Panc1 (cell line): ENCODE measurements at regions not wholly inside any gene's neighbourhood (a gene's known extent, or its start where the extent isn't known, plus 50 kb on each side); places are given as distances from the start of the nearest gene placed in this dataset.

Source experiments
- POLR2AphosphoS5 ChIP-seq: IDR thresholded peaks from 2 replicates; pipeline ENCODE4 v1.6.1; 2012; ENCODE audit warnings: mild to moderate bottlenecking, low read depth, low read length, moderate library complexity
- SIN3A ChIP-seq: IDR thresholded peaks from 2 replicates; pipeline ENCODE4 v1.6.1; 2012; ENCODE audit warnings: low read depth, mild to moderate bottlenecking, low read length, moderate library complexity, borderline replicate concordance; ENCODE audit not compliant: insufficient read depth
- TCF7L2 ChIP-seq: IDR thresholded peaks from 2 replicates; pipeline ENCODE4 v1.6.1; 2011; ENCODE audit warnings: mild to moderate bottlenecking, low read depth, low read length, inconsistent platforms
- TF ChIP-seq, protein P1 (sequence below): fragments of 450-650 bp; IDR thresholded peaks from 2 replicates; pipeline ENCODE4 v1.5.1; 2017; ENCODE audit warnings: mild to moderate bottlenecking
- TF ChIP-seq, protein P2 (sequence below), 2 experiments: IDR thresholded peaks; 2 replicates each; pipeline ENCODE4 v1.6.1; 2011 to 2012; ENCODE audit warnings: low read depth in 2 of 2, control low read depth in 1 of 2, low read length in 1 of 2, mild to moderate bottlenecking in 1 of 2, moderate library complexity in 1 of 2; ENCODE audit not compliant: insufficient read depth in 1 of 2

DNA sequence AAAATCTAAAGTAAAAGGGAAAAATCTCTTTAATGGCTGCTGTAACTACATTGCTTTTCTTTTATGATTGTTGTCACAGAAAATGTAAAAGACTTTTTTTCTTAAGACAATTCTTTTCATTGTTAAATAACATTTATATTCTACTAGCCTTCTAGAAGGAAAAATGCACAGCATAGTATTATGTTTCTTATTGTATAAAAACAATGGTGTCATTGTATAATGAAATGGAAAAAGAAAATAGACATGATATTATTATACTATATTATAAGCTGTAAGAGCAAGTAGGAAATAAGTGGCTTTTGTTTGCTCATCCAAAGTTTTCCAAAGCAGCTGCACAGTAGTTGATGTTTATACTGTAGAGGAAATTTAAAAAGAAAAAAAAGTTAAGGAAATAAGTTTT, 1021.7 kb downstream of the EFNA5 start:
- TF ChIP-seq, protein P1, sequence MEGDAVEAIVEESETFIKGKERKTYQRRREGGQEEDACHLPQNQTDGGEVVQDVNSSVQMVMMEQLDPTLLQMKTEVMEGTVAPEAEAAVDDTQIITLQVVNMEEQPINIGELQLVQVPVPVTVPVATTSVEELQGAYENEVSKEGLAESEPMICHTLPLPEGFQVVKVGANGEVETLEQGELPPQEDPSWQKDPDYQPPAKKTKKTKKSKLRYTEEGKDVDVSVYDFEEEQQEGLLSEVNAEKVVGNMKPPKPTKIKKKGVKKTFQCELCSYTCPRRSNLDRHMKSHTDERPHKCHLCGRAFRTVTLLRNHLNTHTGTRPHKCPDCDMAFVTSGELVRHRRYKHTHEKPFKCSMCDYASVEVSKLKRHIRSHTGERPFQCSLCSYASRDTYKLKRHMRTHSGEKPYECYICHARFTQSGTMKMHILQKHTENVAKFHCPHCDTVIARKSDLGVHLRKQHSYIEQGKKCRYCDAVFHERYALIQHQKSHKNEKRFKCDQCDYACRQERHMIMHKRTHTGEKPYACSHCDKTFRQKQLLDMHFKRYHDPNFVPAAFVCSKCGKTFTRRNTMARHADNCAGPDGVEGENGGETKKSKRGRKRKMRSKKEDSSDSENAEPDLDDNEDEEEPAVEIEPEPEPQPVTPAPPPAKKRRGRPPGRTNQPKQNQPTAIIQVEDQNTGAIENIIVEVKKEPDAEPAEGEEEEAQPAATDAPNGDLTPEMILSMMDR, result no peak
- TF ChIP-seq POLR2AphosphoS5 (no peak), SIN3A (no peak), TCF7L2 (no peak)
- TF ChIP-seq, protein P2, sequence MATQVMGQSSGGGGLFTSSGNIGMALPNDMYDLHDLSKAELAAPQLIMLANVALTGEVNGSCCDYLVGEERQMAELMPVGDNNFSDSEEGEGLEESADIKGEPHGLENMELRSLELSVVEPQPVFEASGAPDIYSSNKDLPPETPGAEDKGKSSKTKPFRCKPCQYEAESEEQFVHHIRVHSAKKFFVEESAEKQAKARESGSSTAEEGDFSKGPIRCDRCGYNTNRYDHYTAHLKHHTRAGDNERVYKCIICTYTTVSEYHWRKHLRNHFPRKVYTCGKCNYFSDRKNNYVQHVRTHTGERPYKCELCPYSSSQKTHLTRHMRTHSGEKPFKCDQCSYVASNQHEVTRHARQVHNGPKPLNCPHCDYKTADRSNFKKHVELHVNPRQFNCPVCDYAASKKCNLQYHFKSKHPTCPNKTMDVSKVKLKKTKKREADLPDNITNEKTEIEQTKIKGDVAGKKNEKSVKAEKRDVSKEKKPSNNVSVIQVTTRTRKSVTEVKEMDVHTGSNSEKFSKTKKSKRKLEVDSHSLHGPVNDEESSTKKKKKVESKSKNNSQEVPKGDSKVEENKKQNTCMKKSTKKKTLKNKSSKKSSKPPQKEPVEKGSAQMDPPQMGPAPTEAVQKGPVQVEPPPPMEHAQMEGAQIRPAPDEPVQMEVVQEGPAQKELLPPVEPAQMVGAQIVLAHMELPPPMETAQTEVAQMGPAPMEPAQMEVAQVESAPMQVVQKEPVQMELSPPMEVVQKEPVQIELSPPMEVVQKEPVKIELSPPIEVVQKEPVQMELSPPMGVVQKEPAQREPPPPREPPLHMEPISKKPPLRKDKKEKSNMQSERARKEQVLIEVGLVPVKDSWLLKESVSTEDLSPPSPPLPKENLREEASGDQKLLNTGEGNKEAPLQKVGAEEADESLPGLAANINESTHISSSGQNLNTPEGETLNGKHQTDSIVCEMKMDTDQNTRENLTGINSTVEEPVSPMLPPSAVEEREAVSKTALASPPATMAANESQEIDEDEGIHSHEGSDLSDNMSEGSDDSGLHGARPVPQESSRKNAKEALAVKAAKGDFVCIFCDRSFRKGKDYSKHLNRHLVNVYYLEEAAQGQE (IDR thresholded peaks at IDR 0.05; ENCODE audit: insufficient read depth in 1 of 2, low read depth in 2 of 2, low read length in 1 of 2), result no peak
